Fibroblast of gingiva (primary cell): ENCODE measurements at regions not wholly inside any gene's neighbourhood (a gene's known extent, or its start where the extent isn't known, plus 50 kb on each side); places are given as distances from the start of the nearest gene placed in this dataset.

Experiments used
- DNase-seq: peaks from one replicate; pipeline ENCODE4 v3.0.0-alpha.2; 2011; ENCODE audit warnings: low read depth

DNA sequence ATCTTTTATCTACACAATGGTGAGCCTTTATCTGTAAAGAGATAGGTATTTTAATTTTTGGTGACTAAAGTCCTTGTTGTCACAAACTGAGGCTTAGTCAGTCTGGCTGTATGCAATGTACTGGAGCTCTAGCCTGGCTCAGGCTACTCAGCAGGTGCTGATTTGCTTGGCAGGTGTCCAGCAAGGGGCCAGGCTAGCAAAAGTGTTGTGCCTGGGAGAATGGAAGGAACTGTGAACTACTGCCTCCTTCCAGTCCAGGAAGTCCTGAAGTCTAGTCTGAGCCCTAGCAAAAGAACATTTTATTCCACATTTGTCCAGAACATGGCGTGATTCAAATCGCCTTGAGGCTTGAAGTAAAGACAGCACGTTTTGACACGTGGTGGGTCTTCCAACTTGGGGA lies 260.5 kb downstream of the CCDC85A start:
- DNase-seq: no peak

DNA sequence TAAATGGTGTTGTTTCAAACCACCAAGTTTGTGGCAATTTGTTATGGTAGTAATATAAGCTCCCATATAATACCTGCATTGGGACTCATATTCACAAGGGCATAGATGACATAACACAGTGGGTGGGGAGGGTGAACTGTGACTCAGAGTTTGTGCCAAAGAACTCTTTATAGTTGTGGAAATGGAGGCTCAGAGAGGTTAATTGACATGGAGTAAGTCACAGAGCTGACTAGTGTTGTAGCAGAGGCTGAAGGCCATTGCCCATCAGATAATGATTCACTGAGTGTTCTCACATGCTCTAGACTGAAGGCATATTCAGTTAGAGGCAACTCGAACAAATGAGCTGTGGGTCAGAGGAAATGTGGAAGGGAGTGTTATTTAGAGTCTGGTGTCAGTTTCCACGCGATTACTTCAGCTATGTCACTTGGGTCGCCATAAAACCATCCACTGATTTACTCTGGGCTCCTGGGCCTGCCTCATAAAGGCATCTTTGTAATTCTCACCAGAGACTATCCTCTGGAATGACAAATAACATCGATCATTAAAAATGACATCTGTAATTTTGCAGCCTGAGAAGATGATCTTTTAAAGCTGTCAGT lies 264.7 kb downstream of the CCDC85A start:
- no peak for DNase-seq

DNA sequence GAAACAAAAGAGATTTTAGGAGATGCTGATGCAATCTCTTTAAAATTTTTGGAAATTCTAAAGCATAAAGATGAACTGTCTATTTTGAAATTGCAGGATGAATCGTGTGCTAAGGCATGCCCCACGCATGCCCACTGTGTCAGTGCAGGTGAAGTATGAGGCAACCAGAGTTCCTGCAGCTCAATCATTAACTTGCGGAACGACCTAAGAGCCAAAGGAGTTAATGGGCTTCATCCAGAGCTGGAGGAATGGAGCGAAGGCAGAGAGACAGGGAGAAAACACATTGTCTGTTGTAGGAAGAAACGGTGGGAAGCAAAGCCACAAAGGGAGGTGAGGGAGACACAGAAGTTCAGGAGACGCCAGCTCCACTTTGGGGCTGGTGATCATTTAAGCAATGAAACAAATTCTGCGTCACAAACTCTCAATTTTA lies 265.2 kb downstream of the CCDC85A start:
- no peak for DNase-seq

DNA sequence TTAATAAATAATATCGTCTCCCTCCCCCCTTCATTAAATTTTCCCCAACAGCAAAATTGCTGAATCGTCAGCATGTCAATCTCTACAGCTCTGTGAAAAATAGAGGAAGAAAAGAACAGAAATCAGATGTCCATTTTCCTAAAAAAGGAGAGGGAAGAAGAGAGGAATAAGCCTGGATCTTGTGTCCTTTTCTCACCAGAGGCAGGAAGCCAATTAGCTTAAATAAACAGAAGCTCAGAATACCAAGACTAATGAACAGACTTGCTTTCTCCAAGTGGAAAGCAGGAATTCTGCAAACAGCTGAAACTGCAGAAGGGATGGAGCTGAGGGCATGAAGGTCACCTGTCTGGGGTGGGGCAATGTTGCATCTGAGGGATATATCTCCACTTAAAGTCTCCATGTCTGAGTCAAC lies 265.7 kb downstream of the CCDC85A start:
- DNase-seq: no peak

DNA sequence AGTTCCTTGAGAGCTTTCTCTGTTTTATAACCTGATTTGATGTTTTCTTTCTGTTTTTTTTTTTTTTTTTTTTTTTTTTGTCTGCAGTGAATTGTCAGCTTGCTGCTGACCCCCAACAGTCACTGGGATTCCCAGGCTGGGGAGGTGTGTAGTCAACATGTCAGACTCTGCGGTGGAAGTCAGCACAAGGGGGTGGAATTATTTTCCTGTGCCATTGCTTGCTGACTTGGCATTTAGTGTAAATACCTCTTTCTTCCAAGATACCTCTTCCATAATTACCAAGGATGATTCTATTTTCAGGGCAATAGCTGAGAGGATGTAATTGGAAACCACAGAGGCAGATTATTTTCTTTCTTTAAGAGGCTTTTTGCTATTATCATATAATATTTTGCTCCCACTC lies 266.3 kb downstream of the CCDC85A start:
- DNase-seq: no peak

DNA sequence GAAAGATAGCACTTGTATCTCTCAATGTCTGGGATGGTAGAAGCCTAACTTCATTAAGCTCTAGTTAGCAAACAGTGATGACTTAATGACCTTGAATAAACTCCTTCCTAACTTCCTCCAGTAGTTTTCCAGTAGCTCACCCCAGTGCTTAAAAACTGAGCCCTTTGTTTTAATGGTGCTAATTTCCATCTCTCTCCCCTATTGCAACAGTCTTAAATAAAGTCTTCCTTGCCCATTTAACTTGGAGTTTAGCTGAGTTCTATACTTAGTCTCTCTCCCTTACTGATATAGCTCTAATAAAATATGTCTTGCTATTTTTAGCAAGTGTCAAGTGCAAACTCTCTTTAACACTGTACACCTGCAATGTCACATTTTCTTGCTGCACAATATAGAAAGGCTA lies 267.0 kb downstream of the CCDC85A start:
- DNase-seq: no peak

DNA sequence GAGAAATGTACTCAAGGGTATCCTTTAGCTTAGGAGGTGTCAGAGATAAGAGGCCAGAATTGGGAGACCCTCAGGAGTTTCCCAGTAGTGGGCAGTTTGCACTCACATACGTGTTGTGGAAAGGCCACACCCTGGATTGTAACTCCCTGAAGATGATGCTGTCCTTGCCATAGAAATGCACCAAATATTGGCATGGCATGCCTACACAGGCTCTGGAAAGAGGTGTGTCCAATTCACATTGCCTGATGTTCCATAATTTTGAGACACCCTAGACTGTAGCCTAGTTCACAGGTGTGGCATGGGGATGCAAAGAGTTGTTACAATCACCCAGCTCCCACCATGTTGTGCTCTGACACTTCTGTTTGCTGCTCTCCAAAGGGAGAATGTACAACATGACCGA lies 271.9 kb downstream of the CCDC85A start:
- DNase-seq: no peak

DNA sequence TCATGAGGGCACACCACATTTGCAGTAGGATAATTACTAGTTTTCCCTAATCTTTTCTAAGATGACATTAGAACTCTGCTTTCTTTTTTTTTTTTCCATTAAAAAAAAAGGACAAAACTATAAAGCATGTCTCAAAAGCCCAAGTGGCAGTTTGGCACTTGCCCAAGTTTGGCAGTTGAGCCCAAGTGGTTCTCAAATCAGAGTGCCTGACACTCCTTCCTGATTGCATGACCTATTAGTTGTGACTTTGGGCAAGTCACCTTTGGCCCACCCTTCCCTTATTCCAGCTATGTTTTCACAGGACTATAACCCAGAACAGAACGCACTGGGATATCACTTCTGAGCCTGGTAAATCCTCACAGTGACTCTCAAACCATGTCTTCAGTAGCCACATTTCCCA lies 273.0 kb downstream of the CCDC85A start:
- DNase-seq: no peak

DNA sequence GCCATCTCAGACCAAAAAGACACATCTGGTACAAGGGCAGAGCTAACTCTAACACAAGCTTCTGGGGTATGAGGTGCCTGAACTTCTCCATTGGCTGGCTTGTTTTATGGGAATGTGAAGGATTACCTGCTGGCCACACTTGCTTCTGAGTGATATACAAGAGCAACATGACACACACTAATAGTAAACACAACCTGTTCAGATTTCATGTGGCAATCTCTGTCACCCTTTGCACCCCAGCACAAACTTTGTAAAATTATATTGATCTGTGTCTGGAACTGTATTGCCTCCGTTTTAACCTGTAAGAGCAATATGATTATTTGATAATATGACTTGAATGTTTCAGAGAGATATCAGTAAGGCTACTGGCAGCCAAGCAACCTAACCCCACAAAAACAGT lies 276.7 kb downstream of the CCDC85A start:
- DNase-seq: no peak

DNA sequence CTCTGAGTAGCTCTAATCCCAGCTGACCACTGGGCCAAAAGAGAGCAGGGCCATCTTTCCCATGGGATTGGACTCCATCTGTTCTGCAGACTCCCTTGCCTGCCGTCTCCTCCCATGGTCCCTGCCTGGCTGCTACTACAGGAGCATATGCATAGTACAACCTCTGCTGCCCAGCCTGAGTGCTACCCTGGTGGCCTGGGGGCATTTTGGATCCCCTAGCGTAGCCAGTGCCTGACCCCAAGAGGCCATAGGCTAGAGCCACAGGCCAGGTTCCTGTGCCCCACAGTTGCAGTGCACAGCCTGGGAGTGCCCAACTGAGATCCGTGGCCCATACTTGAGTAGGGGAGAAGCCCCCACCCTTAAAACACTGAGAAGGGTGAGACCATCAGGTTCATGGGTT lies 280.3 kb downstream of the CCDC85A start:
- no peak for DNase-seq

DNA sequence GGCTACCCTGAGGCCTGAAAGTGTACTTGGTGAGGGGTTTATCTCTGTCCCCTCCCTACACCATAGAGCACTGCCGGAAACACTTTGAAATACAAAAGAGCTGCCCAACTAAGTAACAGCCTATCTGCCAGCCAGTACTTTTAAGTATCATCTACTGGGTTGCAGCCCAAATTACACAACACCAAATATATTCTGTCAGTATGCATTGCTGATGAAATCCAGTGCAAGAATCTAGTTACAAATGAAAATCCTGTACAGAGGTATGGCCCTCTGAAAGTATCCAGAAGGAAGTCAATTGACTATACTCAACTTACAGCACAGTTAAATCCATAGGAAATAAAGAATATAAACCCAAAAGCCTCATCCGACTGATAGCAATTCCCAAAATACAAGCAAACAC lies 280.8 kb downstream of the CCDC85A start:
- DNase-seq: peak; percentile 10

DNA sequence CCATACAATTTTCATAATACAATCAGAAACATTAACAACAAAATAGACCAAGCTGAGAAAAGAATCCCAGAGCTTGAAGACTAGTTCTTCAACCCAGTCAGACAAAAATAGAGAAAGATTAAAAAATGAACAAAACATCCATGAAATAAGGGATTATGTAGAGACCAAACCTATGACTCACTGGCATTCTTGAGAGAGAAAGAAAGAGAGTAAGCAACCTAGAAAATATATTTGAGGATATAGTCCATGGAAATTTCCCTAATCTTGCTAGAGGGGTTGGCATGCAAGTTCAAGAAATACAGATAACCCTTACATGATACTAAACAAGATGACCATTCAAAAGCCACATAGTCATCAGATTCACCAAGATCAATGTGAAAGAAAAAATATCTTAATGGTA lies 281.7 kb downstream of the CCDC85A start:
- no peak for DNase-seq

DNA sequence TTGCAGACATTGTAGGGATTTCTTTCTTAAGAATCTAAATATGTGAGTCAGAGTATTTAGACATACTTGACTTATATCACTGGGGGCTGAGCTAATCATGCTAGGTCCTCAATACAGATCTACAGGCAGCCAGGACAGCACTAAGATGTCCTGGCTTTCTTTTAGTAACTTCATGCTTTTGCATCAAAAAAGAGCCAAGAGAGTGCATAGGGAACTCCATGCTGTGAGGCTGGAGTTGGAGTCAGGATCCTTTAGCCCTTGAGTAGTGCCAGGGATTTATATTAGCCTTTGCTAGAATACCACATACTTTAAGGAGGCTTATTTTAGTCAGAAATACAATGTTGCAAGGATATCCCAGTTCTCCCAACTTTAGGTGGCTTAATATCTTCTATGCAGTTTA lies 289.7 kb downstream of the CCDC85A start:
- DNase-seq: no peak

DNA sequence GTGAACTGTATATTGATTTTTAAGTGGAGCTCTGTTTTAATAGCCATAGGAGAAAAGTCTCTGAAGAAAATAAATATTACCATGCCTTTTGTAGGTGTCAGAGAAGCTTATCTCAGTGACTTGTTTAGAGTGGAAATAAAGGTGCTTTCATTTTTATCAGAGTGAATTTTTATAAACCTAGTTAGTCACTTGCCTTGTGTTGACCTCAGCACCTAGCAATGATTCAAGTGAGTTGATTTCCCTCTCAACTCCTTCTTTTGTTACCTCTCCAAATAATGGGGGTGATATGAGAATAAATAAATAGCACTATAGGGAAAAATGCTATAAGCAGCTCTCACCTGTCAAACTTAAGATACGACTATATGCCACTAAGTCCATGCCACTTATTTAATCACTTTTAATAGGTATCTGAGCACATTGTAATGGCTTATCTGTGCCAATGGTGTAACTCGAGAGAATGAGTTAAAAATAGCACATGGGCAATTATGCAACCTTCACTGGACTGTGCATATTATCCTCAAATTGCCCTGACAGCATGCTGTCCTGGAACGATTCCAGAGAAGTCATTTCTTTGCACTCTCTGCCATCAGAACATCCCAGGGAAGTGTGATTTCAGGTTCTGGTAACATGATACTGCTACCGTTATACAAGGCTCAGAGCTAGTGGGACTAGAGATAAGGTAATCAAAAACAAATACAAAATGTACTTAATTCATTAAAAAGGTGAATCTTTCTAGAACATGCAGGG lies 290.8 kb downstream of the CCDC85A start:
- DNase-seq: peak; percentile 13

DNA sequence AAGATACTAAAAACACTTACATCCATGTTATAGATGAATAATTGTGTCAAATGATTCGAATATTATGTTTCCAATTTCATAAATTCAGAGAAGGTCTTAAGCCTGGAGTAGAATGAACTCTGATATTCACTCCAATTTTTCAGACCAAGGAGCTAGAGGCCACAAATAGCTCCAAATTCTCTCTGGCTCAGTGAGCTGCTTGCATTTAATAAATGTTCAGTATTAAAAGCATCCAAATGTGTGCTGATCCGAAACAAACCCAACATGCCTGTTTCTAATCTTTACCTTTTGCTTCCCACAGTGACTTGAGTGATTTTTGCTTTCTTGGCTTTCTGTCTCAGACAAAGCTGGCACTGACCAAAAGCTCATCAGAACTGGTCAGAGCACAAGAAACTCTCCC lies 291.4 kb downstream of the CCDC85A start:
- no peak for DNase-seq

DNA sequence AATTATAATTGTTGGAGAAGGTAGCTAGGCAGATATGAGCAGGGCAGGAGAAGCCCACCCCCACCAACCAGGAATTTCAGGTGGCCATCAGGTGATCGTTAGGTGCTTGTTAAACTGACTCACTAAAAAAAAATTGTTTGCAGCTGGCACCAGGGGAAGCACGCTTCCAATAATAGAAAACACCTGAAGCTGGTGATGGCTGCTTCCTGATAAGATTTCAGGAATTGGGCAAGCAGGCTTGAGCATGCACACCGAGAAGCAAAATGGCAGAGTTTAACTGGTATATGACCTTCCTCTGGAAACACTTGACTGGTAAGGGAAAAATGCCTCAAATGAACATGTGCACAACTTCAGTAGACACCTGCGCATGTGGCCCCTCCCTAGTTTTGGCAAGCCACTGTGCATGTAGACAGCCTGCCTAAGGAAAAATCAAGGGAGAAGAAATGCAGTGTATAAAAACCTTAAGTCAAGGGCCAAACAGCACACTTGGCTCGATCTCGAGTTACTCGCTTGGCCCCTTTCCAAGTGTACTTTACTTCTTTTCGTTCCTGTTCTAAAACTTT lies 292.8 kb downstream of the CCDC85A start:
- no peak for DNase-seq

DNA sequence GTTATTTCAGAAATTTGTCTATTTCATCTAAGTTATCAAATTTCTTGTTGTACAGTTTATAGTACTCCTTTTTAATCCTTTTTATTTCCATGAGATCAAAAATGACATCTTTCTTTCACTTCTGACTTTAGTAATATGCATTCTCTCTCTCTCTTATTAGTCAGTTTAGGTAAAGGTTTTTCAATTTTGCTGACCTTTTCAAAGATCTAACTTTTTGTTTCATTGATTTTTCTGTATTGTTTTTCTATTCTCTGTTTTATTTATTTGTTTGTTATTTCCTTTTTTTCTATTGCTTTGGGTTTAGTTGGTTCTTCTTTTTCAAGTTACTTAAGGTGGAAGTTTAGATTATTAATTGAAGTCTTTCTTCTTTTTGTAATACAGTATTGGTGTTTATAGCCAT lies 294.2 kb downstream of the CCDC85A start:
- DNase-seq: no peak

DNA sequence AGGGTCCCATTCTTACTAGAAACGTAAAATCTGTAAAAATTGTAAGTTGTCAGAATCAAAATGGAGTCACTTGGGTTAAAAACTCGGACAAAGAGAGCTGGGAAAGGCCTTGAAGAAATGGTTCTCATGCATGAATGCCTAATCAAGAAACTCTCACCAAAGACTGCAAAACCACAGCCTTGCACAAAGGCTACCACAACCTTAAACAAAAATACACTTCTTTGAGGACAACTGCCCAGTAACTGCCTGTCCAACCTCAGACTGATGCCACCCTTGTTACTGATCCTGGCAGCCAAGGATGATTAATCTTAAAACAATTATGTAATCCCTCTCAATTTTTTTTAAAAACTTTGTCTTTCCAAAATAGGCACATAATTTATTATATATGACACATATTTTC lies 299.3 kb downstream of the CCDC85A start:
- no peak for DNase-seq

DNA sequence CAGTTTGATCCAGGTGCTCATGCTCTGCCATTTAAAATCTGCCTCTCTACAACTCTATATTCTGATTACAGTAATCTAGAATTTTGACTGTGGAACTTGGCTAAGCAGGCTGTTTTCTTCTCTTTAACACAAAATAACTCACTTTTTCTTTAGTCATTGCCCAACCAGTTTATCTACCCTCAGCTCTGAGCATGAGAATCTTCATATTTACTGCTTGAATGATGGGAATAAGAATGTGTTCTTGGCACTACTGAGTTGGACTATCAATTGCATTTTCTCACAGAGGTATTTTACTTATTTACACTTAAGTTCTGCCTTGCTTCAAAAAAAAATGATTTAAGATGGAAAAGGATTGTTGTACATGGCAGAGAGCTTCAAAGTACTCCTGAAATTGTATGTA lies 301.1 kb downstream of the CCDC85A start:
- no peak for DNase-seq

DNA sequence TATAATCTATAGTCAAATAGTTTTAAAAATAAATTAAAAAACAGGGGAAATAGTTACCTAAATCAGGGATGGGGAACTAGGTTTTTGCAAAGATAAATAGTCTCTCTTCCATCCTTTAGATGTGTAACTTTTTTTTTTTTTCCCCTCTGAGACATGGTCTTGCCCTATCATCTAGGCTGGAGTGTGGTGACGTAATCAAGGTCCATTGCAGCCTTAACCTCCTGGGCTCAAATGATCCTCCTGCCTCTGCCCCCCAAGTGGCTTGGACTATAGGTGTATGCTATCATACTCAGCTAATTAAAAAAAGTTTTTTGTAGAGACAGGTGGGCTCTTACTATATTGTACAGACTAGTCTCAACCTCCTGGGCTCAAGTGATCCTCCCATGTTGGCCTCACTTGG lies 316.5 kb downstream of the CCDC85A start:
- no peak for DNase-seq

DNA sequence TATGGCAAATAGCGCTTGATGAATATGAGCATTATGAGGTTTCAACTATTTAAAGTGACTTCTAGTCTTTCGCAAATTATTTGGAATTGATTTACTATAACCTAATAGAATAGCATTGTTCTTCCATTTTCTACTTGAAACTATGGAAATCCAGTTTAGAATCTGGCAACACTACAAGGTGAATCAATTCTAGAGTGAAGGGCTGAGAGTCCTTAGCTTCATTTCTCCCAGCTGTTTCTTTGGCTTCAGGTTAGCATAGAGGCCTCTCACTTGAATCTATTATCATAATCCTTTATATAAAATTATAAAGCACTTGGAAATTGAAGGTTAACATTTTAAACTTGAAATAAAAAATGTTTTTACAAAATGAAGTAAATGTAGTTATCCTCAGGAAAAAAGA lies 318.8 kb downstream of the CCDC85A start:
- no peak for DNase-seq

DNA sequence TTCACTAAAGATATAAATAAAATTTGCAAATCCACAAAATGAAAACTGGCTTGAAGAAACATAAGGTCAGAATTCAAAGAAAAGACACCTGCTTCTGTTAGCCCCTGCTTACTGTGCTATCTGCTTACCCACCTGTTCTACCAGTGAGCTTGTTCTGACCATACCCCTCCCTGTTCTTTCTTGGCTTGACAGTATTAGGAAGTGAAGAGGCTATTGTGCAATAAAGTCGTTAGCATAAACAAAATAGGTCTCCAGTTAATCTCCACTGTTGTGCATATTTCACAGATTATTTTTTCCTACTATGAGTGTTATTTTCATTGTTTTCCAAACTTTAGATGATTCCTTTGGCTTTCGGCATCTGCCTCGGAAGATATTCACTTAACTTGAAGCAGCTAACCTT lies 322.1 kb downstream of the CCDC85A start:
- no peak for DNase-seq

DNA sequence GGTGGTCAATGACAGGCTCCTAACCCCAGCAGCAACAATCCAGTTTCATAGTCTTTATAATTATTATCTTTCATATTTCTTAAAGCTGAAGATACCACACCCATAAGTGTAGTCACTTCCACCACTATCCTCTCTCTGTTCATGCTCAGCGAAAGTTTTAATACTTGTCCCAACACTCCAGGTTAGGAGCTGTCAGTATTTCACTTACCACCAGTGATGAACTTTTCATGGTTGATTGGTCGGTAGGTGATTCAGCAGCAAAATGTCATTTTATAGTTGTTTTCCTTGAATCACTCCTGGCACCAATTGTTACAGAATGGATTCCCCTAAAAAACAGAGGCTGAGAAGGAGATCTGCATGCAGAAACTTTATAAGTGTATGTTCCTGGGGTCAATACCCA lies 324.9 kb downstream of the CCDC85A start:
- no peak for DNase-seq

DNA sequence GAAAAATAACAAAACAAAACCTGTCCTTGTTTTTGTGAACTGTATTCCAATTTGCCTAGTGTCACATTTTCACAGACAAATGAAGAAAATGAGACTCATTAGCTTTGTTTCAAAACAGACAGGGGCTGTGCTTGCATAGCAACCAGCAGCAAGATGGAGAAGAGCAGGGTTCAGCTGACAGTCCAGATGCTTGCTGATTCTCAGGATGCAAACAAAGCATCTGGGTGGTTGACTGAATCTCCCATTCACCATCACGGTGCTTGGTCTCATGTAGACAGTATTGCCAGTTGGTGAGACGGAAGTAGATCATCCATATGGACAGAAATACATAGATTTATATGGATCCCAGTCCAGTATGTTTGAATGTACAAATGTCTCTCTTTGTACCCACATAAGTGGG lies 326.8 kb downstream of the CCDC85A start:
- no peak for DNase-seq
